VCaP (cell line): ENCODE measurements at regions not wholly inside any gene's neighbourhood (a gene's known extent, or its start where the extent isn't known, plus 50 kb on each side); places are given as distances from the start of the nearest gene placed in this dataset.

Experiments
- H3K27ac ChIP-seq: fragments of 450-650 bp; 2 replicates; pipeline ENCODE4 v1.5.1; 2017
- CTCF ChIP-seq: fragments of 450-650 bp; conservative IDR thresholded peaks from 2 replicates; pipeline ENCODE4 v1.5.1; 2017; ENCODE audit warnings: mild to moderate bottlenecking, moderate library complexity

- no peak for TF ChIP-seq CTCF
- H3K27ac ChIP-seq, result no peak overlapping the region
These were observed 545.3 kb downstream of the TLE4 start for GRCh38 chr9:80117031-80117430.

- no peak for TF ChIP-seq CTCF
- H3K27ac ChIP-seq, result no peak overlapping the region
These were observed 542.5 kb downstream of the TLE4 start for GRCh38 chr9:80114241-80114640.

GRCh38 chr9:80107931-80108660, 536.3 kb downstream of the TLE4 start:
- TF ChIP-seq CTCF, result no peak

GRCh38 chr9:80097476-80097875, 525.7 kb downstream of the TLE4 start:
- H3K27ac ChIP-seq, result no peak overlapping the region
- no peak for TF ChIP-seq CTCF

More at GRCh38 chr9:80107931-80108660, 536.3 kb downstream of the TLE4 start:
- H3K27ac ChIP-seq, result no peak overlapping the region

GRCh38 chr9:80094176-80094771, 522.5 kb downstream of the TLE4 start:
- H3K27ac ChIP-seq, result no peak overlapping the region
- no peak for TF ChIP-seq CTCF

GRCh38 chr9:80093695-80094094, 521.9 kb downstream of the TLE4 start:
- no peak for TF ChIP-seq CTCF
- H3K27ac ChIP-seq, result no peak overlapping the region

GRCh38 chr9:80091526-80091925, 519.8 kb downstream of the TLE4 start:
- no peak for TF ChIP-seq CTCF

More at GRCh38 chr9:80091526-80091925, 519.8 kb downstream of the TLE4 start:
- no peak overlapping the region for H3K27ac ChIP-seq
